Pancreas (tissue), 10 donors: ENCODE measurements at regions not wholly inside any gene's neighbourhood (a gene's known extent, or its start where the extent isn't known, plus 50 kb on each side); places are given as distances from the start of the nearest gene placed in this dataset.

Experiments used
- ATAC-seq, 4 donors: fragments of 200-7000 bp; cut with Tn5 transposase; one replicate each; pipeline versions ENCODE4 v1.8.0 to v1.9.1; 2020; ENCODE audit warnings: mild to moderate bottlenecking in 4 of 4, moderate library complexity in 4 of 4
- DNase-seq, 6 donors: peaks; one replicate each; pipeline ENCODE4 v3.0.0-alpha.2; 2020
- FAIRE-seq: peaks from 2 replicates; lab custom pipeline; 2012; peaks lifted over from hg19 to GRCh38; lab: Jason Lieb, UNC
- H3K27ac ChIP-seq, 4 donors: fragments of 200-600 bp; sonication (generic); 1 replicate in 3 of 4; 2 replicates in 1 of 4; pipeline versions ENCODE4 v1.5.0 to v1.8.0; 2020
- H3K27me3 ChIP-seq, 4 donors: fragments of 200-600 bp; one replicate each; pipeline ENCODE4 v1.8.0; 2021
- H3K36me3 ChIP-seq, 3 donors: fragments of 200-600 bp; sonication (generic) in 1 of 3; one replicate each; pipeline versions ENCODE4 v1.5.0 to v1.8.0; 2020 to 2021
- H3K4me1 ChIP-seq, 3 donors: fragments of 200-600 bp; one replicate each; pipeline ENCODE4 v1.8.0; 2021
- H3K4me3 ChIP-seq, 4 donors: fragments of 200-600 bp; sonication (generic) in 2 of 4; one replicate each; pipeline versions ENCODE4 v1.5.0 to v1.8.0; 2020 to 2021
- H3K9me3 ChIP-seq, 4 donors: fragments of 200-600 bp; one replicate each; pipeline ENCODE4 v1.8.0; 2021
- WGBS, 2 donors: extraction: QIAGEN DNeasy Blood & Tissue Kit; methylation state at CpG; one replicate each; pipeline ENCODE4 v1.1.7; 2013; 5-methylcytosine and 5-hydroxymethylcytosine counted together
- intact Hi-C, 3 donors: fragments of 100-400 bp; cut with DNase I; formaldehyde crosslinking; loops; one replicate each; pipeline versions ENCODE4 v1.11.1 to v1.14.2; 2022
- TF ChIP-seq, protein P1 (sequence below), 4 donors: fragments of 200-600 bp; sonication (generic) in 3 of 4; IDR thresholded peaks; one replicate each; pipeline versions ENCODE4 v1.5.0 to v1.8.0; 2021; ENCODE audit warnings: antibody characterized with exemption in 4 of 4
- donor health status: healthy with polysubstance abuse.
- donor health status: DM: no; HTN: no; CAD: no; lungs with moderate emphysema.
- donor health status: DM: no; HTN: no; CAD: no.
- donor health status: control.
- donor health status: control.
- donor health status: Bipolar disorder and iron deficiency.
- donor health status: DM: yes; HTN: yes; CAD: no.
- donor health status: DM: no; HTN: no; CAD: no.
- donor health status: DM: no; HTN: no; CAD: no.
- donor health status: DM: yes; HTN: yes; CAD: no.

GRCh38 chr17:16882243-16882925 lies 89.5 kb downstream of the TNFRSF13B start:
- intact Hi-C loops, result no loop called here
- no peak overlapping the region for H3K4me3 ChIP-seq
- no peaks in the 10 kb centered on the region for H3K9me3 ChIP-seq
- no peak for FAIRE-seq
- ATAC-seq, result no peak
- no peaks in the 10 kb centered on the region for H3K4me1 ChIP-seq
- TF ChIP-seq, protein P1, sequence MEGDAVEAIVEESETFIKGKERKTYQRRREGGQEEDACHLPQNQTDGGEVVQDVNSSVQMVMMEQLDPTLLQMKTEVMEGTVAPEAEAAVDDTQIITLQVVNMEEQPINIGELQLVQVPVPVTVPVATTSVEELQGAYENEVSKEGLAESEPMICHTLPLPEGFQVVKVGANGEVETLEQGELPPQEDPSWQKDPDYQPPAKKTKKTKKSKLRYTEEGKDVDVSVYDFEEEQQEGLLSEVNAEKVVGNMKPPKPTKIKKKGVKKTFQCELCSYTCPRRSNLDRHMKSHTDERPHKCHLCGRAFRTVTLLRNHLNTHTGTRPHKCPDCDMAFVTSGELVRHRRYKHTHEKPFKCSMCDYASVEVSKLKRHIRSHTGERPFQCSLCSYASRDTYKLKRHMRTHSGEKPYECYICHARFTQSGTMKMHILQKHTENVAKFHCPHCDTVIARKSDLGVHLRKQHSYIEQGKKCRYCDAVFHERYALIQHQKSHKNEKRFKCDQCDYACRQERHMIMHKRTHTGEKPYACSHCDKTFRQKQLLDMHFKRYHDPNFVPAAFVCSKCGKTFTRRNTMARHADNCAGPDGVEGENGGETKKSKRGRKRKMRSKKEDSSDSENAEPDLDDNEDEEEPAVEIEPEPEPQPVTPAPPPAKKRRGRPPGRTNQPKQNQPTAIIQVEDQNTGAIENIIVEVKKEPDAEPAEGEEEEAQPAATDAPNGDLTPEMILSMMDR (IDR thresholded peaks at IDR 0.05), result no peak
- no peaks in the 10 kb centered on the region for H3K27me3 ChIP-seq
- H3K27ac ChIP-seq, result no peak overlapping the region
- H3K36me3 ChIP-seq, result no peaks in the 10 kb centered on the region
- DNase-seq, result no peak
- WGBS, 2 donors, result 83 to 86% methylated on average over 11 of the region's 11 CpGs

DNA sequence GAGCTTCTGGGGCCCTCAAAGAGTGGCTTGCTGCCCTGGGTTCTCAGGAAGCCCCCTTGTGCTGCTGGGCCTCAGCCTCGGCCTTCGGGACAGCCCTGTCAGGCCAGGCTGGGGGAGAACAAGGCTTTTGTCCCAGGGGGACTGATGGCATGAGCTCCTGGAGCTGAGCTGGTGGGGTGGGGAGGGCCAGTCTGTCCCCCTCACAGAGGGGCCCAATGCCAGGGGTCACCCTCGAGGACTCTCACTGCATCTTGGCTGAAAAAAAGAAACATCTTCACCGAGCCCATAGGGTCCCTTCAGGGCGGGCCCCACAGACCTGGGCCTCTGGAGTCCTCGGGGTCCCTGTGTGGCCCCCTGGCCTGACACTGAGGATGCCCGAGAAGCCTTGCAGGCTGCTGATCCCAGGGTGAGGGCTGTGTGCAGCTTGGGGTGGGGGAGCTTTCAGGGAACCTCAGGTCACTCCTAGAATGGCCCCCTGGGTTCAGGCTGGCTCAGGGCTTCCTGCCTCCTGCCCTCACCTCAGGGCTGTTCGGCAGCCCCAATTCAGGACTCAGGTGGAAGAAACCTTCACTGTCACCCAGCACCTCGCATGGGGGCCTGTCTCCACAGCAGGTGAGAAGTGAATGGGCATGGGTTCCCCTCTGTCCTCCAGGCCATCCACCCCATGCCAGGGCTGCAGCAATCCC lies 90.5 kb downstream of the TNFRSF13B start:
- intact Hi-C loops, result no loop called here
- Histone ChIP-seq H3K9me3 (no peaks in the 10 kb centered on the region), H3K36me3 (no peaks in the 10 kb centered on the region), H3K27ac (no peak overlapping the region), H3K27me3 (no peaks in the 10 kb centered on the region), H3K4me3 (no peak overlapping the region), H3K4me1 (no peaks in the 10 kb centered on the region)
- WGBS, 2 donors, result 75 to 83% methylated on average over 9 of the region's 9 CpGs
- FAIRE-seq, result no peak
- ATAC-seq, result no peak
- TF ChIP-seq, protein P1 (IDR thresholded peaks at IDR 0.05), result no peak
- no peak for DNase-seq

DNA sequence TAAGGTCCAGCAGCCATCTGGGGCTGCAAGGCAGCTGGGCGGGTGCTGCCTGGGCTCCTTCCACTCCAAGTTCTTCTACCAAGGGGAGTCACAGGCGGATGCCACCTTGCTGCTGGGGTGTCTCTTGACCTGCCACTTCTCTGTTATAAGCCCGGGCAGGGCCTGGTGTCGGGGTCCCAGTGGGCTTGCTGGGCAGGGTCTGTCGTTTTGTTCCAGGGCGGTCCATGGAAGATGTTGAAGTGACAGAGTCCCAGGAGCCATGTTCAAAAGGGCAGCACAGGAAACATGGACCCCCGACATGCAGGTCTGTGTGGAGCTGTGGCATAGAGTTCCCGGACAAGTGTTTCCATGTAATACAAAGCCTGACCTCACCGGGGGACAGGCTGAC lies 91.1 kb downstream of the TNFRSF13B start:
- WGBS, 2 donors, result 78 to 81% methylated on average over 9 of the region's 9 CpGs
- Histone ChIP-seq H3K4me1 (no peaks in the 10 kb centered on the region), H3K27ac (no peak overlapping the region), H3K9me3 (no peaks in the 10 kb centered on the region), H3K4me3 (no peak overlapping the region), H3K36me3 (no peaks in the 10 kb centered on the region), H3K27me3 (no peaks in the 10 kb centered on the region)
- FAIRE-seq (no peak), DNase-seq (no peak), ATAC-seq (no peak)
- TF ChIP-seq, protein P1 (IDR thresholded peaks at IDR 0.05), result no peak
- intact Hi-C loops, result no loop called here

DNA sequence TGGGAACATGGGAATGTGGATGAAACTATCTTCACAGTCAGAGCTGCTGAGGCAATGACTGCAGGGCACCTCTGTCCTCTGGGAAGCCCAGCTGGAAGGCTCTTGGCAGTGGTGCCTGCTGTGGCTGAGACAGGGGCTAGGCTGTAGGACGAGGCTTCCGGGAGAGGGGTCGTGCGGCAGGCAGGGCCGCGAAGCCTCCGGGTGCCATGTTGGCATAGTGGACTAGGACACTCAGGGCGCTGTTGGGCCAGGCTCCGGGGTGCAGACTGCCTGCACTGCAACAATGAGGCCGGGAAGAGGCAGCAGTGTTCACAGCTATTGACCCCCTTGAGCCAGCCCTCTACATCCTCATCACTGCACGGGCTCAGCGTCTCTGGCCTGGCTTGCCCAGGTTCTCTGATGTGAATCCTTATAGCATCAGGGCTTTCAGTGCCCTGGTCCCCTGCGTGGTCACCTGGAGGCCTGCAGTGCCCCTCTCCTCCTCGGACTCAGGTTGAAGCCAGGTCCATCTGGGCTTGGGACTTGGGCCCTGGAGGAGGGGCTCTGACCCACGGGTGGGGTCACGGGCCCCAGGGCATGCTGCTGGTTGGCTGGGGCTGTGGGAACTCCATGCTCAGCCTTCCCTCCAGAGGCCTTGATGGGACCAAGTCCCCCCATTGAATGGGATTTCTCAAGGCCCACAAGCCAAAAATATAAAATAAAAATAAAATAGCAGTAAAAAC lies 91.6 kb downstream of the TNFRSF13B start:
- H3K36me3 ChIP-seq, result no peaks in the 10 kb centered on the region
- ATAC-seq (no peak), DNase-seq (no peak), FAIRE-seq (no peak)
- H3K9me3 ChIP-seq, result no peaks in the 10 kb centered on the region
- intact Hi-C loops, result no loop called here
- TF ChIP-seq, protein P1 (IDR thresholded peaks at IDR 0.05), result no peak
- H3K27me3 ChIP-seq, result no peaks in the 10 kb centered on the region
- no peaks in the 10 kb centered on the region for H3K4me1 ChIP-seq
- WGBS, 2 donors, result 83 to 93% methylated on average over 16 of the region's 16 CpGs
- no peak overlapping the region for H3K4me3 ChIP-seq
- no peak overlapping the region for H3K27ac ChIP-seq
